ENCODE measurements at regions not wholly inside any gene's neighbourhood (a gene's known extent, or its start where the extent isn't known, plus 50 kb on each side); places are given as distances from the start of the nearest gene placed in this dataset.

DNA sequence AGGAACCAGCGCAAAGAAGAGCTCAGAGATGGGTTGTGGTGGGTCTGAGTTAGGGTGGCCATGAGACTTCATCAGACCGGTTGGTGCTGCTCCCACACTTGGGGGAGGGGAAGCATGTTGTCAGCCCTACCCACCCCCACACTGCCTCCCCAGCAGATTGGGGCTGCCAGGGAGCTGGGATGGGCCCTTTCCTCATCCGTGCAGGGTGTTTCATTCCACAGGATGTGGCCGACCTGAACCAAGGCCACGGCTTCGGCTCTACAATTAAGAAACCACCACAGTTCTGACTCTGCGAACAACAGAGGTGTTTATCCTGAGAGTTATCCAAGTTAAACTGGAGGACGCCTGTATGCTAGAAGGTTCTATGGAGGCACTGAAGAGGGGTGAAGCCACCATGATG is 171.2 kb downstream of the ETS2 start:
- in situ Hi-C loops (cut with MboI; ENCODE audit: low sequenced_read_pairs) (no loop called here), intact Hi-C loops (cut with micrococcal nuclease) (no loop called here), dilution Hi-C loops (cut with HindIII; ENCODE audit: low sequenced_read_pairs, unreplicated experiment) (no loop called here)
- DNase-seq = no peak
- Histone ChIP-seq H3K79me1 (ENCODE audit: low read depth in 1 of 2, low read length in 2 of 2) (no peaks in the 10 kb centered on the region), H3K4me2 (ENCODE audit: low read depth, low read length) (no peak overlapping the region), H3K18ac (ENCODE audit: low read depth, low read length) (no peak overlapping the region), H2AK9ac (replicated peaks; ENCODE audit: low read depth, low read length, poor library complexity) (no peak overlapping the region), H3K27ac (ENCODE audit: insufficient read depth, low read length) (no peak overlapping the region), H3K4me1 (ENCODE audit: control insufficient read depth, insufficient read depth, low read length) (peaks cover 8% of the 10 kb centered on the region), H3K14ac (replicated peaks; ENCODE audit: low read depth, low read length) (no peak overlapping the region), H3K23ac (ENCODE audit: low read depth, low read length) (no peak overlapping the region), H2BK15ac (ENCODE audit: low read depth, low read length) (no peak overlapping the region), H3K27me3 (ENCODE audit: control insufficient read depth, insufficient read depth, low read length) (no peaks in the 10 kb centered on the region), H2AFZ (replicated peaks; ENCODE audit: low read length, poor library complexity) (no peak overlapping the region), H3K4ac (ENCODE audit: low read depth, low read length) (no peak overlapping the region), H2AK5ac (ENCODE audit: low read depth, low read length) (no peak overlapping the region), H3K9me3 (ENCODE audit: control insufficient read depth, insufficient read depth, low read length) (no peaks in the 10 kb centered on the region), H4K91ac (ENCODE audit: insufficient read depth, low read depth, low read length) (no peak overlapping the region), H3K4me3 (ENCODE audit: insufficient read depth, low read depth, low read length) (no peak overlapping the region), H4K8ac (ENCODE audit: low read depth in 2 of 2, low read length in 2 of 2) (no peak overlapping the region), H3K9ac (ENCODE audit: low read depth, low read length) (no peak overlapping the region), H2BK5ac (ENCODE audit: low read depth, low read length, poor library complexity, severe bottlenecking) (no peak overlapping the region), H2BK20ac (ENCODE audit: low read depth, low read length) (no peak overlapping the region), H4K5ac (ENCODE audit: low read depth, low read length) (no peak overlapping the region), H3K56ac (ENCODE audit: extremely low read depth, insufficient read depth, low read length) (no peak overlapping the region), H2BK120ac (ENCODE audit: low read depth, low read length) (no peak overlapping the region), H3K36me3 (ENCODE audit: control insufficient read depth, insufficient read depth, low read length) (no peaks in the 10 kb centered on the region), H4K20me1 (ENCODE audit: insufficient read depth, low read length) (no peaks in the 10 kb centered on the region), H3K9me1 (ENCODE audit: insufficient read depth, low read length) (peaks cover 8% of the 10 kb centered on the region; the same call in 1 of the 2 replicates)
- ChIA-PET POLR2A (ENCODE audit: unreplicated experiment) (no interaction called here), CTCF (interaction anchor here (0.6 kb wide), 1 partner anchor 221 kb away, joined by 6 read pairs; no protein-coding TSS in a partner anchor)
- no peak for TF ChIP-seq MAFK (IDR thresholded peaks at IDR 0.05; ENCODE audit: low read depth, low read length)
- TF ChIP-seq MXI1 (IDR thresholded peaks at IDR 0.05; ENCODE audit: borderline replicate concordance, low read depth, low read length) = no peak
- no peak for TF ChIP-seq CTCF (conservative IDR thresholded peaks at IDR 0.05; ENCODE audit: low read depth, low read length)
- TF ChIP-seq SMC3 (IDR thresholded peaks at IDR 0.05; ENCODE audit: low read depth, low read length) = no peak
- TF ChIP-seq FOS (IDR thresholded peaks at IDR 0.05; ENCODE audit: low read depth, low read length) = no peak
- no peak for TF ChIP-seq CEBPB (IDR thresholded peaks at IDR 0.05; ENCODE audit: low read depth, low read length)
- no peak for TF ChIP-seq RAD21 (IDR thresholded peaks at IDR 0.05; ENCODE audit: low read length)
- TF ChIP-seq RCOR1 (IDR thresholded peaks at IDR 0.05; ENCODE audit: insufficient replicate concordance, low read length) = no peak
- no peak for TF ChIP-seq MAZ (IDR thresholded peaks at IDR 0.05; ENCODE audit: borderline replicate concordance, low read depth, low read length)
- TF ChIP-seq NFE2L2 (IDR thresholded peaks at IDR 0.05; ENCODE audit: low read depth, low read length) = no peak
- no peak for TF ChIP-seq POLR2A (IDR thresholded peaks at IDR 0.05; ENCODE audit: low read depth, low read length)
- no peak for TF ChIP-seq BHLHE40 (IDR thresholded peaks at IDR 0.05; ENCODE audit: low read depth, low read length)
- TF ChIP-seq RFX5 (IDR thresholded peaks at IDR 0.05; ENCODE audit: low read depth, low read length) = no peak
- no peak for TF ChIP-seq USF2 (IDR thresholded peaks at IDR 0.05; ENCODE audit: low read depth, low read length)
- TF ChIP-seq, protein P1, sequence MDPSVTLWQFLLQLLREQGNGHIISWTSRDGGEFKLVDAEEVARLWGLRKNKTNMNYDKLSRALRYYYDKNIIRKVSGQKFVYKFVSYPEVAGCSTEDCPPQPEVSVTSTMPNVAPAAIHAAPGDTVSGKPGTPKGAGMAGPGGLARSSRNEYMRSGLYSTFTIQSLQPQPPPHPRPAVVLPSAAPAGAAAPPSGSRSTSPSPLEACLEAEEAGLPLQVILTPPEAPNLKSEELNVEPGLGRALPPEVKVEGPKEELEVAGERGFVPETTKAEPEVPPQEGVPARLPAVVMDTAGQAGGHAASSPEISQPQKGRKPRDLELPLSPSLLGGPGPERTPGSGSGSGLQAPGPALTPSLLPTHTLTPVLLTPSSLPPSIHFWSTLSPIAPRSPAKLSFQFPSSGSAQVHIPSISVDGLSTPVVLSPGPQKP (IDR thresholded peaks at IDR 0.05; ENCODE audit: borderline replicate concordance, low read depth, low read length) = no peak
- no peak for TF ChIP-seq CHD1 (IDR thresholded peaks at IDR 0.05; ENCODE audit: low read depth, low read length)
- ATAC-seq (ENCODE audit: low read depth) = no peak
- no TSS peak for BruUV-seq (replicated peaks)
- WGBS, 2 experiments (ENCODE audit: extremely low coverage in 2 of 2, insufficient read length in 1 of 2) = 100% methylated on average over 1 of the region's 8 CpGs; no CpG with 5 or more reads in 1 of the 2 experiments
